HepG2 (cell line): ENCODE measurements at regions not wholly inside any gene's neighbourhood (a gene's known extent, or its start where the extent isn't known, plus 50 kb on each side); places are given as distances from the start of the nearest gene placed in this dataset.

ENCODE experiments used
- ATAC-seq: fragments of 200-7000 bp; cut with Tn5 transposase; 3 replicates; pipeline ENCODE4 v1.9.1; 2020; ENCODE audit warnings: mild to moderate bottlenecking, moderate library complexity
- BruUV-seq: library from RNA; stranded (reverse); fragments of 400-500 nt; replicated peaks from 2 replicates; lab custom pipeline; 2021; lab: Mats Ljungman, UMichigan
- CTCF ChIA-PET: fragments of 300-600 bp; formaldehyde crosslinking; extraction: SDS; loops from one replicate; lab custom pipeline; 2021; ENCODE audit warnings: low total read pairs, inconsistent platforms, low intra/inter-chr PET ratio; lab: Yijun Ruan, JAX
- POLR2A ChIA-PET: fragments of 350-600 bp; sonication (Branson Sonifier 250); formaldehyde crosslinking; loops from one replicate; lab custom pipeline; 2020; ENCODE audit warnings: antibody characterized with exemption, inconsistent platforms; lab: Yijun Ruan, JAX
- DNase-seq: peaks from one replicate; pipeline ENCODE4 v3.0.0-alpha.2; 2015; ENCODE audit warnings: low spot score
- FAIRE-seq: peaks from 3 replicates; lab custom pipeline; 2011; peaks lifted over from hg19 to GRCh38; lab: Jason Lieb, UNC
- H2AFZ ChIP-seq: one replicate; pipeline ENCODE4 v1.6.1; 2011; ENCODE audit warnings: low read length, inconsistent platforms
- H3K27ac ChIP-seq: fragments of 300-600 bp; 3 replicates; pipeline ENCODE4 v1.8.0; 2011; ENCODE audit warnings: mixed run types, mild to moderate bottlenecking, mixed read lengths, low read length, inconsistent platforms; ENCODE audit not compliant: insufficient read depth; ENCODE audit errors: extremely low read length
- H3K27me3 ChIP-seq, 2 experiments: fragments of 200-600 bp in 1 of 2; 2 replicates in 1 of 2; 3 replicates in 1 of 2; pipeline versions ENCODE4 v1.6.0 to v1.8.0; 2011; ENCODE audit warnings: low read length in 2 of 2, mild to moderate bottlenecking in 2 of 2, moderate library complexity in 2 of 2, inconsistent platforms in 1 of 2; ENCODE audit not compliant: insufficient read depth in 2 of 2, control insufficient read depth in 1 of 2
- H3K36me3 ChIP-seq, 2 experiments: fragments of 200-600 bp in 1 of 2; replicated peaks in 1 of 2; 2 replicates in 1 of 2; 3 replicates in 1 of 2; pipeline versions ENCODE4 v1.5.1 to v1.8.0; 2011; ENCODE audit warnings: low read length in 2 of 2, inconsistent platforms in 1 of 2; ENCODE audit not compliant: insufficient read depth in 2 of 2, control insufficient read depth in 1 of 2
- H3K4me1 ChIP-seq: 2 replicates; pipeline ENCODE4 v1.5.1; 2012; ENCODE audit warnings: low read length, inconsistent platforms; ENCODE audit not compliant: insufficient read depth
- H3K4me2 ChIP-seq: 2 replicates; pipeline ENCODE4 v1.6.0; 2011; ENCODE audit warnings: low read depth, low read length, inconsistent platforms
- H3K4me3 ChIP-seq, 3 experiments: fragments of 200-600 bp in 1 of 3; sonication (generic), shearing (Covaris generic) in 1 of 3; replicated peaks in 1 of 3; 2 replicates each; pipeline ENCODE4 v1.5.1; 2011 to 2016; ENCODE audit warnings: low read length in 3 of 3, inconsistent platforms in 2 of 3, low read depth in 2 of 3, mild to moderate bottlenecking in 2 of 3, control low read depth in 1 of 3, mixed read lengths in 1 of 3; ENCODE audit not compliant: insufficient read depth in 1 of 3
- H3K79me2 ChIP-seq: one replicate; pipeline ENCODE4 v1.6.1; 2011; ENCODE audit warnings: low read length, inconsistent platforms; ENCODE audit not compliant: insufficient read depth
- H3K9ac ChIP-seq: 2 replicates; pipeline ENCODE4 v1.6.0; 2011; ENCODE audit warnings: mild to moderate bottlenecking, low read depth, low read length, inconsistent platforms; ENCODE audit not compliant: insufficient read depth
- H3K9me3 ChIP-seq: 2 replicates; pipeline ENCODE4 v1.5.1; 2012; ENCODE audit warnings: mild to moderate bottlenecking, low read length
- H4K20me1 ChIP-seq: 2 replicates; pipeline ENCODE4 v1.6.0; 2011; ENCODE audit warnings: inconsistent platforms, mild to moderate bottlenecking, low read length, moderate library complexity; ENCODE audit not compliant: insufficient read depth
- ATF7 ChIP-seq, 2 experiments: fragments of 450-650 bp in 1 of 2; sonication (generic) in 1 of 2; formaldehyde crosslinking in 1 of 2; IDR thresholded peaks; 2 replicates each; pipeline versions ENCODE4 v1.4.0 to v1.6.1; 2016 to 2020; ENCODE audit warnings: antibody characterized with exemption in 1 of 2, mild to moderate bottlenecking in 1 of 2, missing genetic modification reagents in 1 of 2
- CEBPB ChIP-seq: IDR thresholded peaks from 2 replicates; pipeline ENCODE4 v1.6.1; 2011; ENCODE audit warnings: low read depth, low read length, improper control_type of control experiment, borderline replicate concordance
- HHEX ChIP-seq: IDR thresholded peaks from 2 replicates; pipeline ENCODE4 v1.6.1; 2016; ENCODE audit warnings: control low read depth
- ZBTB20 ChIP-seq: sonication (generic); formaldehyde crosslinking; IDR thresholded peaks from 2 replicates; pipeline ENCODE4 v1.8.1; 2023; ENCODE audit warnings: missing genetic modification reagents, low read depth, mild to moderate bottlenecking, borderline replicate concordance
- ZNF570 ChIP-seq: sonication (generic); formaldehyde crosslinking; IDR thresholded peaks from 2 replicates; pipeline ENCODE4 v1.4.0; 2020; ENCODE audit warnings: mild to moderate bottlenecking, missing genetic modification reagents, borderline replicate concordance
- ZNF605 ChIP-seq: sonication (generic); formaldehyde crosslinking; IDR thresholded peaks from 2 replicates; pipeline ENCODE4 v1.8.0; 2022; ENCODE audit warnings: mild to moderate bottlenecking, missing genetic modification reagents
- ZNF607 ChIP-seq: sonication (generic); formaldehyde crosslinking; IDR thresholded peaks from 2 replicates; pipeline ENCODE4 v1.5.1; 2020; ENCODE audit warnings: missing genetic modification reagents, mild to moderate bottlenecking, borderline replicate concordance
- ZNF709 ChIP-seq: sonication (generic); formaldehyde crosslinking; IDR thresholded peaks from 2 replicates; pipeline ENCODE4 v1.5.0; 2020; ENCODE audit warnings: mild to moderate bottlenecking, missing genetic modification reagents
- ZNF713 ChIP-seq: sonication (generic); formaldehyde crosslinking; IDR thresholded peaks from 2 replicates; pipeline ENCODE4 v1.4.0; 2020; ENCODE audit warnings: mild to moderate bottlenecking, missing genetic modification reagents
- ZSCAN9 ChIP-seq: IDR thresholded peaks from 2 replicates; pipeline ENCODE4 v1.6.1; 2016; ENCODE audit warnings: borderline replicate concordance
- WGBS: methylation state at CpG from one replicate; pipeline ENCODE4 v1.1.6; 2017; ENCODE audit warnings: low lambda C conversion rate; 5-methylcytosine and 5-hydroxymethylcytosine counted together
- in situ Hi-C: cut with HindIII; loops from 2 replicates; pipeline ENCODE4 v1.10.0; 2017; ENCODE audit warnings: low pct_unique_long_range_greater_than_20kb; ENCODE audit not compliant: extremely low pct_ligation_motif_present
- intact Hi-C: fragments of 100-400 bp; cut with micrococcal nuclease; formaldehyde crosslinking; loops from one replicate; pipeline ENCODE4 v1.10.0; 2022; ENCODE audit not compliant: unreplicated experiment
- TF ChIP-seq, protein P1 (sequence below): sonication (generic); formaldehyde crosslinking; IDR thresholded peaks from 2 replicates; pipeline ENCODE4 v1.4.0; 2020; ENCODE audit warnings: missing genetic modification reagents
- TF ChIP-seq, protein P2 (sequence below): sonication (generic); formaldehyde crosslinking; conservative IDR thresholded peaks from 2 replicates; pipeline ENCODE4 v1.8.0; 2022; ENCODE audit warnings: low read depth, missing genetic modification reagents
- TF ChIP-seq, protein P3 (sequence below): sonication (generic); formaldehyde crosslinking; IDR thresholded peaks from 2 replicates; pipeline ENCODE4 v1.5.0; 2020; ENCODE audit warnings: mild to moderate bottlenecking, missing genetic modification reagents

DNA sequence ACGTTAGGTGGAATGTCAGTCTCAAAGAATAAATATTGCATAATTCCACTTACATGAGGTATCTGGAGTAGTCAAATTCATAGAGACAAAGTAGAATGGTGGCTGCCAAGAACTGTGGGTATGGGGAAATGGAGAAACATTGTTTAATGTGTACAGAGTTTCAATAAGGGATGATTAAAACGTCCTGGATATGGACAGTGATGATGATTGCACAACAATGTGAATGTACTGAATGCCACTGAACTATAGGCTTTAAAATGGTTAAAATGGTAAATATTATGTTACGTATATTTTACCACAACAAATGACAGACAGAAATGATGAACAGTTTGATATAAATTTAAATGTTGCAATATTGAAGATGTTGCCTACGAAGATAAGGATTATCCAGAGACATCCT lies 602.0 kb upstream of the PKDCC start:
- intact Hi-C loops = no loop called here
- in situ Hi-C loops = no loop called here
- TF ChIP-seq CEBPB = peak; percentile 75
- TF ChIP-seq, protein P1, sequence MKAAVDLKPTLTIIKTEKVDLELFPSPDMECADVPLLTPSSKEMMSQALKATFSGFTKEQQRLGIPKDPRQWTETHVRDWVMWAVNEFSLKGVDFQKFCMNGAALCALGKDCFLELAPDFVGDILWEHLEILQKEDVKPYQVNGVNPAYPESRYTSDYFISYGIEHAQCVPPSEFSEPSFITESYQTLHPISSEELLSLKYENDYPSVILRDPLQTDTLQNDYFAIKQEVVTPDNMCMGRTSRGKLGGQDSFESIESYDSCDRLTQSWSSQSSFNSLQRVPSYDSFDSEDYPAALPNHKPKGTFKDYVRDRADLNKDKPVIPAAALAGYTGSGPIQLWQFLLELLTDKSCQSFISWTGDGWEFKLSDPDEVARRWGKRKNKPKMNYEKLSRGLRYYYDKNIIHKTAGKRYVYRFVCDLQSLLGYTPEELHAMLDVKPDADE (CRISPR knock-in tag) = no peak
- TF ChIP-seq, protein P2, sequence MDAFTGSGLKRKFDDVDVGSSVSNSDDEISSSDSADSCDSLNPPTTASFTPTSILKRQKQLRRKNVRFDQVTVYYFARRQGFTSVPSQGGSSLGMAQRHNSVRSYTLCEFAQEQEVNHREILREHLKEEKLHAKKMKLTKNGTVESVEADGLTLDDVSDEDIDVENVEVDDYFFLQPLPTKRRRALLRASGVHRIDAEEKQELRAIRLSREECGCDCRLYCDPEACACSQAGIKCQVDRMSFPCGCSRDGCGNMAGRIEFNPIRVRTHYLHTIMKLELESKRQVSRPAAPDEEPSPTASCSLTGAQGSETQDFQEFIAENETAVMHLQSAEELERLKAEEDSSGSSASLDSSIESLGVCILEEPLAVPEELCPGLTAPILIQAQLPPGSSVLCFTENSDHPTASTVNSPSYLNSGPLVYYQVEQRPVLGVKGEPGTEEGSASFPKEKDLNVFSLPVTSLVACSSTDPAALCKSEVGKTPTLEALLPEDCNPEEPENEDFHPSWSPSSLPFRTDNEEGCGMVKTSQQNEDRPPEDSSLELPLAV (CRISPR knock-in tag) = no peak
- no peak for TF ChIP-seq ZNF605 (CRISPR knock-in tag)
- no peak for TF ChIP-seq ZNF713 (CRISPR knock-in tag)
- no peak for TF ChIP-seq ZBTB20 (CRISPR knock-in tag)
- no peak overlapping the region for H2AFZ ChIP-seq
- no peak overlapping the region for H3K4me3 ChIP-seq
- no peaks in the 10 kb centered on the region for H3K9me3 ChIP-seq
- WGBS = 8% methylated on average over 4 of the region's 4 CpGs
- no peak overlapping the region for H3K4me2 ChIP-seq
- no peaks in the 10 kb centered on the region for H3K4me1 ChIP-seq
- H3K27ac ChIP-seq = no peak overlapping the region
- FAIRE-seq (no peak), DNase-seq (no peak), ATAC-seq (no peak)
- no TSS peak for BruUV-seq
- no peaks in the 10 kb centered on the region for H3K36me3 ChIP-seq
- no peak overlapping the region for H3K9ac ChIP-seq
- POLR2A ChIA-PET = no interaction called here
- H4K20me1 ChIP-seq = no peaks in the 10 kb centered on the region
- H3K79me2 ChIP-seq = no peaks in the 10 kb centered on the region
- CTCF ChIA-PET = no interaction called here
- no peaks in the 10 kb centered on the region for H3K27me3 ChIP-seq

DNA sequence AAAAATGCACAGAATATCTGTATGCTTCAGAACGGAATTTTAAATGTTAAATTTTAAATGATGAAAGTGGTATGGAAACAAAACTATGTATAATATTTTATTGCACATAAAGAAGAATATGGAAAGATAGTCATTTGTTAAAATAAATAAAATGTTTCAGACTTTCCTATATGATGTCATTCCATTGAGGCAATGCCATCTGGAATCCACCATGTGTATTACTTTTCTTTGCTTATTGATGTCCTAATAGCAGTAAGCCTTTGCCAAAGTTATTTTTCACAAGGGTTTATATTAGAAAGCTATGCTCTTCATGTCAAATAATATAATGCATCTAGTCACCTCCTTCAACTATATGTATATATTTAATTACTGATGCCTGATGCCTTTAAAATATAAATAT lies 601.6 kb upstream of the PKDCC start:
- TF ChIP-seq ATF7 (IDR thresholded peaks at IDR 0.05) = 0 out of 2 replicates have a peak, but pooled peaks have one; percentile 36
- no peak for TF ChIP-seq ATF7 (CRISPR knock-in tag; IDR thresholded peaks at IDR 0.05)
- no peak for TF ChIP-seq ZSCAN9 (CRISPR knock-in tag)
- TF ChIP-seq ZNF570 (CRISPR knock-in tag) = no peak
- TF ChIP-seq ZNF709 (CRISPR knock-in tag) = no peak
- no peak for TF ChIP-seq ZNF607 (CRISPR knock-in tag)
- TF ChIP-seq HHEX (CRISPR knock-in tag) = no peak
- TF ChIP-seq, protein P3, sequence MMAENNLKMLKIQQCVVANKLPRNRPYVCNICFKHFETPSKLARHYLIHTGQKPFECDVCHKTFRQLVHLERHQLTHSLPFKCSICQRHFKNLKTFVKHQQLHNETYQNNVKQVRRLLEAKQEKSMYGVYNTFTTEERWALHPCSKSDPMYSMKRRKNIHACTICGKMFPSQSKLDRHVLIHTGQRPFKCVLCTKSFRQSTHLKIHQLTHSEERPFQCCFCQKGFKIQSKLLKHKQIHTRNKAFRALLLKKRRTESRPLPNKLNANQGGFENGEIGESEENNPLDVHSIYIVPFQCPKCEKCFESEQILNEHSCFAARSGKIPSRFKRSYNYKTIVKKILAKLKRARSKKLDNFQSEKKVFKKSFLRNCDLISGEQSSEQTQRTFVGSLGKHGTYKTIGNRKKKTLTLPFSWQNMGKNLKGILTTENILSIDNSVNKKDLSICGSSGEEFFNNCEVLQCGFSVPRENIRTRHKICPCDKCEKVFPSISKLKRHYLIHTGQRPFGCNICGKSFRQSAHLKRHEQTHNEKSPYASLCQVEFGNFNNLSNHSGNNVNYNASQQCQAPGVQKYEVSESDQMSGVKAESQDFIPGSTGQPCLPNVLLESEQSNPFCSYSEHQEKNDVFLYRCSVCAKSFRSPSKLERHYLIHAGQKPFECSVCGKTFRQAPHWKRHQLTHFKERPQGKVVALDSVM (CRISPR knock-in tag) = no peak
- Histone ChIP-seq H3K4me3 (no peak overlapping the region), H3K36me3 (no peaks in the 10 kb centered on the region), H3K4me1 (no peaks in the 10 kb centered on the region), H3K9ac (no peak overlapping the region), H3K27ac (no peak overlapping the region), H3K27me3 (no peaks in the 10 kb centered on the region), H2AFZ (no peak overlapping the region), H3K9me3 (no peaks in the 10 kb centered on the region), H3K4me2 (no peak overlapping the region), H3K79me2 (no peaks in the 10 kb centered on the region), H4K20me1 (no peaks in the 10 kb centered on the region)
- ChIA-PET CTCF (no interaction called here), POLR2A (no interaction called here)
- ATAC-seq (no peak), FAIRE-seq (no peak), DNase-seq (no peak)
- WGBS = 2% methylated on average over 1 of the region's 1 CpG
- BruUV-seq = no TSS peak
- in situ Hi-C loops = no loop called here
- intact Hi-C loops = no loop called here
